Ishikawa (cell line): ENCODE measurements at regions not wholly inside any gene's neighbourhood (a gene's known extent, or its start where the extent isn't known, plus 50 kb on each side); places are given as distances from the start of the nearest gene placed in this dataset.

Experiments
- CEBPB ChIP-seq: IDR thresholded peaks from 2 replicates; pipeline ENCODE4 v1.6.1; 2012
- EP300 ChIP-seq: IDR thresholded peaks from 2 replicates; pipeline ENCODE4 v1.6.1; 2012; ENCODE audit warnings: borderline replicate concordance
- FOXM1 ChIP-seq: IDR thresholded peaks from 2 replicates; pipeline ENCODE4 v1.6.1; 2012; ENCODE audit warnings: low read depth, borderline replicate concordance
- REST ChIP-seq: IDR thresholded peaks from 2 replicates; pipeline ENCODE4 v1.6.1; 2012; ENCODE audit warnings: low read depth, mild to moderate bottlenecking
- TAF1 ChIP-seq: IDR thresholded peaks from 2 replicates; pipeline ENCODE4 v1.6.1; 2012; ENCODE audit warnings: low read depth, mild to moderate bottlenecking
- TEAD4 ChIP-seq: IDR thresholded peaks from 2 replicates; pipeline ENCODE4 v1.6.1; 2012
- YY1 ChIP-seq: IDR thresholded peaks from 2 replicates; pipeline ENCODE4 v1.6.1; 2012; ENCODE audit warnings: low read depth
- TF ChIP-seq, protein P1 (sequence below): IDR thresholded peaks from 2 replicates; pipeline ENCODE4 v1.6.1; 2012

DNA sequence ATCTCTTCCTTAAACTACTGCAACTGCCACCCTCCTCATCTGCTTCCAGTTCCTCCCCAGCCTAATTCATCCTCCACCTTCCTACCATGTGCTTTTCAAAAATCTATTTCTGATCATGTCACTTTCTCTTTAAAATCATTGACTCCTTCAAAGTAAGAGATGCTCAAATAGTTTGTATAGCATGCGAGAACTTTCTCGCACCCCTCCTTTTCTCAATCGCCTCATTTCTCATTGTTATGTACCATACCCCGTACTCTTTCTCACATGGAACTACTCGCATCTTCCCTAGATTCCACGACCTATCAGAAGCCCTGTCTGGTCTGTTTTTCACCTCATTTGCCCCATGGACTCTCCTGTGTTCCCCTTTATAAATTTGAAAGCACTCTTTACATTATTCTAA, 238.2 kb downstream of the NRIP1 start:
- TF ChIP-seq EP300: no peak
- no peak for TF ChIP-seq TEAD4
- TF ChIP-seq YY1: no peak
- no peak for TF ChIP-seq CEBPB
- TF ChIP-seq REST: no peak
- no peak for TF ChIP-seq TAF1
- TF ChIP-seq, protein P1, sequence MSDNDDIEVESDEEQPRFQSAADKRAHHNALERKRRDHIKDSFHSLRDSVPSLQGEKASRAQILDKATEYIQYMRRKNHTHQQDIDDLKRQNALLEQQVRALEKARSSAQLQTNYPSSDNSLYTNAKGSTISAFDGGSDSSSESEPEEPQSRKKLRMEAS: no peak
- TF ChIP-seq FOXM1: no peak
